Esophagus squamous epithelium (tissue), 5 donors: ENCODE measurements at regions not wholly inside any gene's neighbourhood (a gene's known extent, or its start where the extent isn't known, plus 50 kb on each side); places are given as distances from the start of the nearest gene placed in this dataset.

ENCODE experiments used
- DNase-seq: peaks from one replicate; lab custom pipeline; 2025; lab: John Stamatoyannopoulos, UW
- H3K27ac ChIP-seq, 4 donors: fragments of 200-600 bp; sonication (generic); one replicate each; pipeline ENCODE4 v1.5.1; 2016 to 2019; ENCODE audit warnings: mild to moderate bottlenecking in 1 of 4
- H3K27me3 ChIP-seq, 4 donors: fragments of 200-600 bp; sonication (generic); 1 replicate in 3 of 4; 2 replicates in 1 of 4; pipeline versions ENCODE4 v1.5.1 to v1.6.0; 2017 to 2021; ENCODE audit warnings: antibody characterized with exemption in 1 of 4
- H3K36me3 ChIP-seq, 3 donors: fragments of 200-600 bp; sonication (generic); one replicate each; pipeline ENCODE4 v1.5.1; 2016 to 2019
- H3K4me1 ChIP-seq, 3 donors: fragments of 200-600 bp; sonication (generic); one replicate each; pipeline ENCODE4 v1.5.1; 2017 to 2019
- H3K4me3 ChIP-seq, 4 donors: fragments of 200-600 bp; sonication (generic); 1 replicate in 3 of 4; 2 replicates in 1 of 4; pipeline ENCODE4 v1.5.1; 2016 to 2019; ENCODE audit warnings: mild to moderate bottlenecking in 2 of 4, moderate library complexity in 1 of 4
- H3K9me3 ChIP-seq, 3 donors: fragments of 200-600 bp; sonication (generic); one replicate each; pipeline ENCODE4 v1.5.1; 2016 to 2019
- CTCF ChIP-seq, 6 experiments: fragments of 450-650 bp in 4 of 6; fragments of 200-600 bp in 2 of 6; sonication (generic) in 2 of 6; IDR thresholded peaks; one replicate each; pipeline ENCODE4 v1.5.1; 2016 to 2019; ENCODE audit warnings: antibody characterized with exemption in 6 of 6, mild to moderate bottlenecking in 4 of 6, moderate library complexity in 4 of 6
- POLR2A ChIP-seq, 4 donors: fragments of 450-650 bp; IDR thresholded peaks; one replicate each; pipeline ENCODE4 v1.6.1; 2017; ENCODE audit warnings: antibody characterized with exemption in 4 of 4, mild to moderate bottlenecking in 4 of 4, moderate library complexity in 3 of 4
- WGBS, 2 donors: methylation state at CpG; one replicate each; pipeline ENCODE4 v1.1.5; 2018; 5-methylcytosine and 5-hydroxymethylcytosine counted together
- intact Hi-C: fragments of 100-400 bp; cut with DNase I; formaldehyde crosslinking; loops from one replicate; pipeline ENCODE4 v1.15.0; 2022
- donor health status: DM: yes; HTN: yes; CAD: no.

- no peaks in the 10 kb centered on the region for H3K9me3 ChIP-seq
- no peaks in the 10 kb centered on the region for H3K27me3 ChIP-seq
- 32 to 59% methylated on average over 3 of the region's 3 CpGs for WGBS, 2 donors
- no peak for DNase-seq
- intact Hi-C loops, result no loop called here
- no peaks in the 10 kb centered on the region for H3K36me3 ChIP-seq
- H3K27ac ChIP-seq, result no peak overlapping the region
- no peak overlapping the region for H3K4me3 ChIP-seq
- no peak for TF ChIP-seq CTCF (IDR thresholded peaks at IDR 0.05)
- no peak for TF ChIP-seq POLR2A (IDR thresholded peaks at IDR 0.05)
- no peaks in the 10 kb centered on the region for H3K4me1 ChIP-seq
These were observed 133.9 kb upstream of the FSHR start for GRCh38 chr2:49288113-49288705.

- Histone ChIP-seq H3K27ac (no peak overlapping the region), H3K4me3 (no peak overlapping the region), H3K4me1 (no peaks in the 10 kb centered on the region), H3K36me3 (no peaks in the 10 kb centered on the region), H3K9me3 (no peaks in the 10 kb centered on the region), H3K27me3 (no peaks in the 10 kb centered on the region)
- WGBS, 2 donors, result 68 to 75% methylated on average over 3 of the region's 3 CpGs
- DNase-seq, result no peak
- intact Hi-C loops, result no loop called here
- no peak for TF ChIP-seq CTCF (IDR thresholded peaks at IDR 0.05)
- TF ChIP-seq POLR2A (IDR thresholded peaks at IDR 0.05), result no peak
These were observed 132.4 kb upstream of the FSHR start for GRCh38 chr2:49286726-49287125.

GRCh38 chr2:49286045-49286444 lies 131.7 kb upstream of the FSHR start:
- H3K9me3 ChIP-seq, result no peaks in the 10 kb centered on the region
- no peaks in the 10 kb centered on the region for H3K36me3 ChIP-seq
- 59 to 60% methylated on average over 2 of the region's 2 CpGs for WGBS, 2 donors
- intact Hi-C loops, result no loop called here
- no peaks in the 10 kb centered on the region for H3K27me3 ChIP-seq
- no peak for TF ChIP-seq POLR2A (IDR thresholded peaks at IDR 0.05)
- TF ChIP-seq CTCF (IDR thresholded peaks at IDR 0.05), result no peak
- H3K4me1 ChIP-seq, result no peaks in the 10 kb centered on the region
- DNase-seq, result no peak
- no peak overlapping the region for H3K4me3 ChIP-seq
- no peak overlapping the region for H3K27ac ChIP-seq

GRCh38 chr2:49278561-49278960 lies 124.2 kb upstream of the FSHR start:
- no peak for TF ChIP-seq POLR2A (IDR thresholded peaks at IDR 0.05)
- TF ChIP-seq CTCF (IDR thresholded peaks at IDR 0.05), result no peak
- H3K36me3 ChIP-seq, result no peaks in the 10 kb centered on the region
- H3K9me3 ChIP-seq, result peaks cover 0 to 6% (median 0%) of the 10 kb centered on the region in 3 donors
- 62 to 71% methylated on average over 1 of the region's 1 CpG for WGBS, 2 donors
- no peaks in the 10 kb centered on the region for H3K27me3 ChIP-seq
- no peak for DNase-seq
- H3K4me3 ChIP-seq, result no peak overlapping the region
- H3K27ac ChIP-seq, result no peak overlapping the region
- H3K4me1 ChIP-seq, result no peaks in the 10 kb centered on the region
- intact Hi-C loops, result no loop called here

GRCh38 chr2:49278141-49278540 lies 123.8 kb upstream of the FSHR start:
- no peak for TF ChIP-seq POLR2A (IDR thresholded peaks at IDR 0.05)
- TF ChIP-seq CTCF (IDR thresholded peaks at IDR 0.05), result no peak
- peaks cover 0 to 6% (median 0%) of the 10 kb centered on the region in 3 donors for H3K9me3 ChIP-seq
- DNase-seq, result no peak
- H3K4me3 ChIP-seq, result no peak overlapping the region
- H3K27ac ChIP-seq, result no peak overlapping the region
- H3K36me3 ChIP-seq, result no peaks in the 10 kb centered on the region
- H3K27me3 ChIP-seq, result no peaks in the 10 kb centered on the region
- H3K4me1 ChIP-seq, result no peaks in the 10 kb centered on the region
- intact Hi-C loops, result no loop called here
